Activated CD8-positive, alpha-beta memory T cell treated with anti-CD3 and anti-CD28 coated beads for 36 hours (primary cell): ENCODE measurements at regions not wholly inside any gene's neighbourhood (a gene's known extent, or its start where the extent isn't known, plus 50 kb on each side); places are given as distances from the start of the nearest gene placed in this dataset.
"Not testable (repeated sequence)": the region's sequence is repeated elsewhere in the genome, so short reads cannot be mapped to it uniquely, and the experiment has no call there.

Experiments
- CTCF ChIA-PET: fragments of 350-600 bp; sonication (Branson Sonifier 250); formaldehyde crosslinking; loops from one replicate; lab custom pipeline; 2021; ENCODE audit warnings: antibody characterized with exemption; lab: Charles Lee
- POLR2A ChIA-PET: fragments of 350-600 bp; sonication (Branson Sonifier 250); formaldehyde crosslinking; loops from one replicate; lab custom pipeline; 2021; ENCODE audit warnings: antibody characterized with exemption; lab: Charles Lee

DNA sequence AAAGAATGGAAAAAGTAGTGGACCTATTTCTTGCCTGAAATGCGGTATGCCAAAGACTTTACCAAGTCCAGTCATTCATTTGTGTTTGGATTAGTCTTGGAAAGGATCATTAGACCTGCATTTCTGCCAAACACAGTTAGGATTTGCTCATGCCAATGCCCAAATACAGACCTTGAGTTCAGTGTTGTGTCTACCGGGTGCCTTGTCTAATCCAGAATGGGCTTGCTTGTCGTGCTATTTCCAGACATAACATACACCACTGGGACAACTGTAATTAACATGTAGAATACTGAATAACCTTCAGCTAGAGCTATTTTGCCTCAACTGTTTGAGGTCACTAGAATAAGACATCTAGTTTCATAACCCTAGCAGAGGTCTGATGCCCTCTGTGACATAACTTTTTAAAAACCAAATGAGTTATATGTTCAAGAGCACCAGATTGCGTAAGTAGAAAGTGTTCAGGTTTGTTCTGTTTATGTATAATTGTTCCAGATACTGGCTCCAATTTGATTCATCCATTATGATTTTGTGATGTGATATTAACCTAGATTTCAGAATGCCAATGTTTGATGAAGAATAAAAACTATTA, 145.3 kb upstream of the DPH6 start:
- ChIA-PET POLR2A (no interaction called here), CTCF (no interaction called here)

DNA sequence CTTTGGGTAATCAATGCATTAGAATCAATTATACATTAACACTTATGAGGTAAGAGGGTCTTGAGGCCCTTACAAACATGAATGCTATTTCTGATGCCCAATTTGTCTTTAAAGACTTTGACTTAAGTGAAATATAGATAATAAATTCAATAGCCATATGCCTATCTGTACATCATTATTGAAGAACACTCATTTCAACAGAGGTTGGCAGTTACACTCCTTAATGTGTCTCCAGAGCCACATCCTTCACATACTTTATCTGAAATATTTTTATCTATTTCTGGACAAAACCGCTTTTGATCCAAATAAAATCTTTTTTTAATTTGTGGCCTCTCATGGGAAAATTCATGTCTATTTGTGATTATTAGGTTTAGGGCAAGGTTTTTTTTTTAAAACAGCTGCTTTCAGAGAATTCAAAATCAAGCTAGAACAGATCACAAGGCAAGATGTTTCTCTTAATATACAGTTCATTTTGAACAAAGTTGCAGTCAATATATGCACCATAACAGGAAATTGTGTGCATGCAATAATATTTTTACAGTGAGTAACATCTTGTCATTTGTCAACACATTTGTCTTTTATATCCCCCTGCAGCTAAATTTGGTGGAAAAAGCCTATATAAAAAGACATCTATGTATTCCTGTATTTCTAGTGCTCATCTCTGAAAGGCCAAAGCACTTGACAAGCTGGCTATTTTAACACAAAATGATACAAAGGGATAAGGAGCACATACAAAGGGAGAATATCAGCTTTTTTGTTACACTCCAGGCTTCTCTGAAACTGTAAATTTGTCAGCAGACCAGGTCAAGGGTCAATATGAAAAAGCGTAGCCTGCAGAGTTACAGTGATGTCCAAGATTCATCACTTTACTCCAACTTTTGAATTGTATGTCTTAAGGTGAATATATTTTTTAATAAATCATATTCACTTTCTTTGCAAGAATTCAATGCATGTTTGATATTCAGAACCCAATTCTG, 146.2 kb upstream of the DPH6 start:
- CTCF ChIA-PET, result no interaction called here
- POLR2A ChIA-PET, result no interaction called here

DNA sequence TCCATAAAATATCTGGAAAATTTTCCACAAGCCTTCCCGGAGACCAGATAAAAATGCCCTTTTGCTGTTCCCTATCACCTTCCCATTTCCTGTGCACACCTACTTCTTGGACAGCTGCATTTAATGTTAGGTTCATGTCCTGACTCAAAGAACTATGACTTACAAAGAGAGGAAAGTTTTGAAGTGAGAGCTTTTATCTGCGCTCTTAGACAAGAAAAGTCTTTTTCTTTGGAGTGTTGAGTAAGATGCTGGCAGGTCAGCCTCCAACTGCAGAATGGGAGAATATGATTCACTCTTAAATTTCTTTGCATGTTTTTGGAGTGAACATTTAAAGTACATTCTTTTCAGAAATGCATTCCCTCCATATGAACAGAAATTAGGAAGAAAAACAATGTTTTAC, 147.3 kb upstream of the DPH6 start:
- CTCF ChIA-PET, result no interaction called here
- POLR2A ChIA-PET, result no interaction called here

- ChIA-PET POLR2A (no interaction called here), CTCF (no interaction called here)
These were observed 147.9 kb upstream of the DPH6 start for GRCh38 chr15:35693886-35694285.

DNA sequence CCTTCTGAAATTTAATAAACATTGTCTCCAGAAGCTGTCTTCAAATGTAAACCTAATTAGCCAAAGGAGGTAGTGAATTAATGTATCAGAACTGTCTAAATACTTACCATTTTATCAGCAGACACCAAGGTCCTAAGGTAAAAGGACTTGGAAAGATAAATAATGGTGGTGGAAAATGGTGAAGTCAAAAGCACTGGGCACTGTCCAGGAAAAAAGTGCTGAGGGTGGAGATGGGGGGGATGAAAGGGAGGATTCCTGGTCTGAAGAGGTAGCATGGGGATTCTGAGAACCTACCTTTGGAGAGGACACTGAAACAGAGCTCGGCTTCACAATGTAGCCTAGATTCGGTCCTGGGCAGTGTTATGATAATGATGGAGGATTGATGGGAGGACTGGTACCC, 149.0 kb upstream of the DPH6 start:
- POLR2A ChIA-PET, result no interaction called here
- CTCF ChIA-PET, result no interaction called here

- POLR2A ChIA-PET, result no interaction called here
- CTCF ChIA-PET, result no interaction called here
These were observed 150.8 kb upstream of the DPH6 start for GRCh38 chr15:35696767-35697231.

GRCh38 chr15:35697549-35698299, 151.8 kb upstream of the DPH6 start:
- ChIA-PET CTCF (interaction anchor here (0.7 kb wide), 1 partner anchor 10 kb away, joined by 3 read pairs; no protein-coding TSS in a partner anchor), POLR2A (no interaction called here)

- ChIA-PET POLR2A (no interaction called here), CTCF (interaction anchor here (0.7 kb wide), 1 partner anchor 10 kb away, joined by 3 read pairs; no protein-coding TSS in a partner anchor)
These were observed 152.4 kb upstream of the DPH6 start for GRCh38 chr15:35698331-35698730.

GRCh38 chr15:35698966-35699575, 153.1 kb upstream of the DPH6 start:
- POLR2A ChIA-PET, result no interaction called here
- CTCF ChIA-PET, result no interaction called here

GRCh38 chr15:35700091-35700593, 154.2 kb upstream of the DPH6 start:
- POLR2A ChIA-PET, CTCF ChIA-PET: not testable (repeated sequence)

DNA sequence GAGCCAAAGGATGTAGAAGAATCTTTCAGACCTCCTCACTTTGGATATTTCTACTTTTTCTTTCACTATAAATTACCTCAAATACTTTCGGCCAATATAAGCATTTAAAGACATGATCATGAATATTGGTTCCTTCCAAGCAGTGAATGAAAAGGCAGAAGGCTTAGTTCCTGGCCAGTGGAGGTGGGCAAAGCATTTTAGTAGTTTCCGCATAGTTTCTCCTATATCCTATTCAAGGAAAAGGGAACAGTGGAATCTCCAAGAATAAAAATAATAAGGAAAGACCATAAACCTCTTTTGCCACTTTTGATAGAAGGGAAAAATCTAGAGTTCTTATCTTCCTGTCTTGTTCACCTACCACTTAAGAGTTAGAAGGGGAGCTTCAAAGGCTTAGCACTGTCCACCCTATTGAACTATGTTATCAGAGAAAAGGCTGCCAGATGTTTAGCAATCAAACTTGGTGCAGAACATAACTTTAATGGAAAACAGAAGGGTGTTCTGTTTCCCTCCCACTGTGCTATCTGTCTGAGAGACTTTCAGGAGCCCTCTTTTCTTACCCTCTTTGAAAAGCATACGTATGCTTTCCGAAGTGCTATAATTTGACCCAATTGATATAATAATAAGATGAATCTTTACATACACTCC, 155.6 kb upstream of the DPH6 start:
- POLR2A ChIA-PET, result no interaction called here
- CTCF ChIA-PET, result no interaction called here

- CTCF ChIA-PET, result no interaction called here
- POLR2A ChIA-PET, result no interaction called here
These were observed 157.1 kb upstream of the DPH6 start for GRCh38 chr15:35702946-35703495.

GRCh38 chr15:35705030-35705883, 159.3 kb upstream of the DPH6 start:
- POLR2A ChIA-PET, result no interaction called here
- CTCF ChIA-PET, result no interaction called here

DNA sequence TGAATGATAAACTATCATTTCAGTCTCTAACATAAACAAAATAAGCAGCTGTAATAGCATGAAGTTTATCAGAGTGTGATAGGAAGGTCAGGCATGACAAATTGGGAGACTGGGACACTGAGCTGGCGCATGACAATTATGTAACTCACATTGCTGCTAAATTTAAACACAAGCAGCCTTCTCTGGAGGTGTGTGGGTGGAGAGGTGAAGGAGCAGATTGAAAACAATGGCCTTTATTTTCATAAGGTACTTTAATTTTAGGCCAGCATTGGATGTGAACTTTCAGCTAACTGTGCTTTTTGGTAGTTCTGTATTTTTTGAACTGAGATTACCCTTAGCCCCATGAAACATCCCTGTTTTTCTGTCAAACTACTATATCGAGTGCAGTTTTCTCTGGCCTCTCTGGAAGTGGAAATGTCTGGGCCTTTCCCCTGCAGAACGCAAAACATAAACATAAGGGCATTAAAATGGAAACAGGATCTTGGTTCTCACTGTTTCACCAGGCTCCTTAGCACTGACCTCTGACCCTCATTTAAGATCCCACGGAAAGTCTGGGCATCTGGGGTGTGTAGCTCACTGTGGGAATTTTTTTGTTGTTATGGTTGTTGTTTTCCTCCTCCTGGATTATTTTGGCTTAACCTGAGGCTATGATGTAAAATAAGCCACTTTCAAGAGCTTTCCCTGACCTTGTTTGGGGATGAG, 160.1 kb upstream of the DPH6 start:
- ChIA-PET POLR2A (no interaction called here), CTCF (no interaction called here)

DNA sequence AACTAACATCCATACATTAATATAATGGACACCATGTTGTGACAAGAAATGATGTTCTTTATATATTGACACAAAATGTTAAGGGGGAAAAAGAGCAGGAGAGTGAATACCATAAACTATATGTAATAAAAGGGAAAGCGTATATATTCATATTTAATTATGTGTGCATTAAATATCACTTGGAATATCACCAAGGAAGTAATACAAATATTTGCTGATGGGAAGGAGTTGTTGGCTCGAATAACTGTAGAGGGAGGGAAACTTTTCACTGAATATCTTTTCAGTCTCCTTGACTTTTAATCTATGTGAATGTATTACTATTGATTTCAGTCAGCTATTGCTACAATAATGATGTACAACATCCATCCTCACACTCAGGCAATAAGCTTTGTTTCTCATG, 167.0 kb upstream of the DPH6 start:
- ChIA-PET POLR2A (no interaction called here), CTCF (no interaction called here)

GRCh38 chr15:35713733-35714132, 167.8 kb upstream of the DPH6 start:
- ChIA-PET CTCF (no interaction called here), POLR2A (no interaction called here)

DNA sequence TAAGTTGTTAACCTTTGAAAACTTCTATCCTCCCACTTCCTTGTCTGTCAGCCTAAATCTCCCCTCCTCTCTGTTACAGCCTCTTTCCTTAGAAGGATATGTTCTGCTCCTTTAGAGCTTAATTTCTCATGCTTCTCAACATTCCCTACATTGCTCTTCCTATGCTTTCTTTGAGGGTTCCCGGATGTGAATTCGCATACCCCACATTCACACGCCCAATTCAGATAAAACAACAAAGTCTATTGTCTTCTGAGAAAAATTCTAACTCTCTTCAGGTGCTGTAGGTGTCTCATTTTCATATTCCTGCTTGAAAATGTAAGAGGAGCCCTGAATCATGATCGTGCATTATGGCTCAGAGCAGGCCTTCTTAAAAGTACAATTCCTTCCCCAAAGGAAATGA, 171.8 kb upstream of the DPH6 start:
- POLR2A ChIA-PET, result no interaction called here
- CTCF ChIA-PET, result no interaction called here
